HG03196 (cell line): ENCODE measurements at regions not wholly inside any gene's neighbourhood (a gene's known extent, or its start where the extent isn't known, plus 50 kb on each side); places are given as distances from the start of the nearest gene placed in this dataset.

Experiments
- ATAC-seq: cut with Tn5 transposase; IDR thresholded peaks from one replicate; pipeline ENCODE4 v1.9.1; 2021; ENCODE audit not compliant: unreplicated experiment

- no peak for ATAC-seq
These were observed 491.1 kb upstream of the MYT1L start for GRCh38 chr2:2822143-2822542.

GRCh38 chr2:2812648-2813047 is 481.6 kb upstream of the MYT1L start:
- ATAC-seq, result no peak

GRCh38 chr2:2812117-2812516 is 481.0 kb upstream of the MYT1L start:
- ATAC-seq, result no peak

- ATAC-seq, result no peak
These were observed 479.4 kb upstream of the MYT1L start for GRCh38 chr2:2810504-2810903.

- no peak for ATAC-seq
These were observed 478.7 kb upstream of the MYT1L start for GRCh38 chr2:2809771-2810170.

- no peak for ATAC-seq
These were observed 477.5 kb upstream of the MYT1L start for GRCh38 chr2:2808551-2809058.

GRCh38 chr2:2806711-2807110 is 475.6 kb upstream of the MYT1L start:
- ATAC-seq, result no peak

- no peak for ATAC-seq
These were observed 474.2 kb upstream of the MYT1L start for GRCh38 chr2:2805263-2805662.

- no peak for ATAC-seq
These were observed 473.5 kb upstream of the MYT1L start for GRCh38 chr2:2804528-2804927.

GRCh38 chr2:2801458-2801857 is 470.4 kb upstream of the MYT1L start:
- no peak for ATAC-seq

GRCh38 chr2:2800697-2801096 is 469.6 kb upstream of the MYT1L start:
- ATAC-seq, result no peak

GRCh38 chr2:2800001-2800400 is 468.9 kb upstream of the MYT1L start:
- ATAC-seq, result no peak

- no peak for ATAC-seq
These were observed 468.1 kb upstream of the MYT1L start for GRCh38 chr2:2799151-2799697.

GRCh38 chr2:2798337-2798736 is 467.3 kb upstream of the MYT1L start:
- no peak for ATAC-seq

GRCh38 chr2:2797797-2798196 is 466.7 kb upstream of the MYT1L start:
- no peak for ATAC-seq

GRCh38 chr2:2796207-2796606 is 465.1 kb upstream of the MYT1L start:
- no peak for ATAC-seq

- no peak for ATAC-seq
These were observed 464.5 kb upstream of the MYT1L start for GRCh38 chr2:2795438-2796091.

- ATAC-seq, result no peak
These were observed 463.0 kb upstream of the MYT1L start for GRCh38 chr2:2793925-2794560.

GRCh38 chr2:2793514-2793913 is 462.4 kb upstream of the MYT1L start:
- ATAC-seq, result no peak

- no peak for ATAC-seq
These were observed 460.5 kb upstream of the MYT1L start for GRCh38 chr2:2791606-2792005.

- ATAC-seq, result no peak
These were observed 460.0 kb upstream of the MYT1L start for GRCh38 chr2:2791031-2791430.

- no peak for ATAC-seq
These were observed 457.0 kb upstream of the MYT1L start for GRCh38 chr2:2788076-2788475.
